HEK293 (cell line): ENCODE measurements at regions not wholly inside any gene's neighbourhood (a gene's known extent, or its start where the extent isn't known, plus 50 kb on each side); places are given as distances from the start of the nearest gene placed in this dataset.

Source experiments
- CTCF ChIA-PET: fragments of 350-600 bp; formaldehyde crosslinking; extraction: SDS; loops from one replicate; lab custom pipeline; 2021; ENCODE audit warnings: antibody characterized with exemption; lab: Yijun Ruan, JAX
- POLR2A ChIA-PET: fragments of 300-600 bp; formaldehyde crosslinking; extraction: SDS; loops from one replicate; lab custom pipeline; 2020; ENCODE audit warnings: antibody characterized with exemption, inconsistent platforms; lab: Yijun Ruan, JAX
- H3K27ac ChIP-seq: fragments of 200-500 bp; sonication (Bioruptor generic); 2 replicates; pipeline ENCODE4 v1.5.1; 2014; ENCODE audit warnings: low read depth, low read length, control low read depth, inconsistent platforms; ENCODE audit errors: extremely low read depth
- H3K36me3 ChIP-seq, 2 experiments: fragments of 200-500 bp in 1 of 2; sonication (Bioruptor generic) in 1 of 2; 1 replicate in 1 of 2; 2 replicates in 1 of 2; pipeline ENCODE4 v1.5.1; 2014 to 2017; ENCODE audit warnings: inconsistent platforms in 2 of 2, low read length in 2 of 2; ENCODE audit not compliant: control insufficient read depth in 2 of 2, insufficient read depth in 1 of 2
- H3K4me1 ChIP-seq: fragments of 200-500 bp; sonication (Bioruptor generic); 2 replicates; pipeline ENCODE4 v1.5.1; 2014; ENCODE audit warnings: mild to moderate bottlenecking, low read length, inconsistent platforms; ENCODE audit not compliant: control insufficient read depth, insufficient read depth
- H3K4me3 ChIP-seq: 2 replicates; pipeline ENCODE4 v1.5.1; 2011; ENCODE audit warnings: low read depth, mild to moderate bottlenecking, control low read depth, low read length, moderate library complexity
- H3K9me3 ChIP-seq: fragments of 200-500 bp; sonication (Bioruptor generic); 2 replicates; pipeline ENCODE4 v1.5.1; 2014; ENCODE audit warnings: low read depth, low read length, inconsistent platforms; ENCODE audit not compliant: control insufficient read depth, insufficient read depth
- ELK4 ChIP-seq: IDR thresholded peaks from 2 replicates; pipeline ENCODE4 v1.6.1; 2011; ENCODE audit warnings: mild to moderate bottlenecking, low read depth, low read length, borderline replicate concordance
- KLF16 ChIP-seq: fragments of 450-650 bp; formaldehyde crosslinking; IDR thresholded peaks from 2 replicates; pipeline ENCODE4 v1.5.1; 2017; ENCODE audit warnings: missing biosample characterization, missing genetic modification characterization
- OVOL3 ChIP-seq: fragments of 450-650 bp; formaldehyde crosslinking; IDR thresholded peaks from 2 replicates; pipeline ENCODE4 v1.5.1; 2016; ENCODE audit warnings: missing biosample characterization, missing genetic modification characterization
- PRDM6 ChIP-seq: fragments of 450-650 bp; formaldehyde crosslinking; IDR thresholded peaks from 2 replicates; pipeline ENCODE4 v1.5.1; 2017; ENCODE audit warnings: missing biosample characterization, missing genetic modification characterization
- SP7 ChIP-seq: fragments of 450-650 bp; formaldehyde crosslinking; IDR thresholded peaks from 2 replicates; pipeline ENCODE4 v1.5.1; 2016; ENCODE audit warnings: missing biosample characterization, missing genetic modification characterization
- ZBTB26 ChIP-seq: fragments of 450-650 bp; formaldehyde crosslinking; optimal IDR thresholded peaks from 2 replicates; pipeline ENCODE3; 2016; ENCODE audit warnings: missing biosample characterization, mild to moderate bottlenecking, missing genetic modification characterization
- ZBTB7A ChIP-seq: fragments of 450-650 bp; formaldehyde crosslinking; IDR thresholded peaks from 2 replicates; pipeline ENCODE4 v1.5.1; 2016; ENCODE audit warnings: low read depth, missing biosample characterization, missing genetic modification characterization
- ZFP37 ChIP-seq: fragments of 450-650 bp; formaldehyde crosslinking; IDR thresholded peaks from 2 replicates; pipeline ENCODE4 v1.5.1; 2016; ENCODE audit warnings: missing biosample characterization, missing genetic modification characterization
- ZNF157 ChIP-seq: fragments of 450-650 bp; formaldehyde crosslinking; IDR thresholded peaks from 2 replicates; pipeline ENCODE4 v1.5.1; 2016; ENCODE audit warnings: missing biosample characterization, missing genetic modification characterization
- ZNF16 ChIP-seq: fragments of 450-650 bp; formaldehyde crosslinking; IDR thresholded peaks from 2 replicates; pipeline ENCODE4 v1.5.1; 2016; ENCODE audit warnings: low read depth, missing biosample characterization, missing genetic modification characterization
- ZNF184 ChIP-seq: fragments of 450-650 bp; IDR thresholded peaks from 2 replicates; pipeline ENCODE4 v1.5.1; 2018; ENCODE audit warnings: missing biosample characterization, mild to moderate bottlenecking, missing genetic modification characterization
- ZNF19 ChIP-seq: fragments of 450-650 bp; formaldehyde crosslinking; IDR thresholded peaks from 2 replicates; pipeline ENCODE4; 2016; ENCODE audit warnings: missing biosample characterization, missing genetic modification characterization, low read depth
- ZNF2 ChIP-seq: fragments of 450-650 bp; formaldehyde crosslinking; IDR thresholded peaks from 2 replicates; pipeline ENCODE4 v1.5.1; 2016; ENCODE audit warnings: missing biosample characterization, missing genetic modification characterization
- ZNF221 ChIP-seq: fragments of 450-650 bp; formaldehyde crosslinking; IDR thresholded peaks from 2 replicates; pipeline ENCODE4 v1.5.1; 2017; ENCODE audit warnings: missing biosample characterization, missing genetic modification characterization, borderline replicate concordance
- ZNF302 ChIP-seq: fragments of 450-650 bp; formaldehyde crosslinking; IDR thresholded peaks from 2 replicates; pipeline ENCODE4 v1.5.1; 2016; ENCODE audit warnings: missing biosample characterization, missing genetic modification characterization, low read depth
- ZNF335 ChIP-seq: fragments of 450-650 bp; formaldehyde crosslinking; conservative IDR thresholded peaks from 2 replicates; pipeline ENCODE4 v1.5.1; 2016; ENCODE audit warnings: missing biosample characterization, missing genetic modification characterization
- ZNF341 ChIP-seq: fragments of 450-650 bp; formaldehyde crosslinking; IDR thresholded peaks from 2 replicates; pipeline ENCODE4; 2016; ENCODE audit warnings: low read depth, missing biosample characterization, missing genetic modification characterization
- ZNF350 ChIP-seq: fragments of 450-650 bp; formaldehyde crosslinking; IDR thresholded peaks from 2 replicates; pipeline ENCODE4 v1.5.0; 2017; ENCODE audit warnings: missing biosample characterization, mild to moderate bottlenecking, missing genetic modification characterization
- ZNF362 ChIP-seq: fragments of 450-650 bp; formaldehyde crosslinking; IDR thresholded peaks from 2 replicates; pipeline ENCODE4 v1.5.1; 2016; ENCODE audit warnings: missing biosample characterization, missing genetic modification characterization
- ZNF426 ChIP-seq: fragments of 450-650 bp; formaldehyde crosslinking; IDR thresholded peaks from 2 replicates; pipeline ENCODE4 v1.5.1; 2017; ENCODE audit warnings: missing biosample characterization, missing genetic modification characterization, mild to moderate bottlenecking, inconsistent platforms, moderate library complexity
- ZNF518A ChIP-seq: fragments of 450-650 bp; formaldehyde crosslinking; conservative IDR thresholded peaks from 2 replicates; pipeline ENCODE4 v1.5.1; 2016; ENCODE audit warnings: low read depth, missing biosample characterization, missing genetic modification characterization
- ZNF571 ChIP-seq: fragments of 450-650 bp; formaldehyde crosslinking; IDR thresholded peaks from 2 replicates; pipeline ENCODE4 v1.5.0; 2017; ENCODE audit warnings: missing biosample characterization, missing genetic modification characterization
- ZNF596 ChIP-seq: fragments of 450-650 bp; IDR thresholded peaks from 2 replicates; pipeline ENCODE4 v1.5.0; 2018; ENCODE audit warnings: missing biosample characterization, mild to moderate bottlenecking, missing genetic modification characterization, moderate library complexity
- ZNF621 ChIP-seq: fragments of 450-650 bp; formaldehyde crosslinking; IDR thresholded peaks from 2 replicates; pipeline ENCODE4 v1.5.1; 2017; ENCODE audit warnings: missing biosample characterization, missing genetic modification characterization
- ZNF658 ChIP-seq: fragments of 450-650 bp; formaldehyde crosslinking; IDR thresholded peaks from 2 replicates; pipeline ENCODE4; 2016; ENCODE audit warnings: missing biosample characterization, missing genetic modification characterization
- ZNF707 ChIP-seq: fragments of 450-650 bp; formaldehyde crosslinking; IDR thresholded peaks from 2 replicates; pipeline ENCODE4 v1.5.1; 2016; ENCODE audit warnings: missing biosample characterization, missing genetic modification characterization
- ZNF768 ChIP-seq: fragments of 450-650 bp; formaldehyde crosslinking; IDR thresholded peaks from 2 replicates; pipeline ENCODE4 v1.5.1; 2018; ENCODE audit warnings: missing biosample characterization, mild to moderate bottlenecking, missing genetic modification characterization
- ZNF785 ChIP-seq: fragments of 450-650 bp; formaldehyde crosslinking; IDR thresholded peaks from 2 replicates; pipeline ENCODE4 v1.5.1; 2016; ENCODE audit warnings: missing biosample characterization, missing genetic modification characterization
- ZNF830 ChIP-seq: fragments of 450-650 bp; IDR thresholded peaks from 2 replicates; pipeline ENCODE4 v1.5.0; 2018; ENCODE audit warnings: missing biosample characterization, missing genetic modification characterization, low read depth, mild to moderate bottlenecking, moderate library complexity

- Histone ChIP-seq H3K4me1 (no peaks in the 10 kb centered on the region), H3K36me3 (no peaks in the 10 kb centered on the region), H3K4me3 (no peak overlapping the region), H3K27ac (no peak overlapping the region), H3K9me3 (no peaks in the 10 kb centered on the region)
- TF ChIP-seq ZNF302 (tag by site-specific recombination) (no peak), ZNF621 (no peak), ZNF707 (tag by site-specific recombination) (no peak), ZNF19 (tag by site-specific recombination) (no peak), ZNF2 (tag by site-specific recombination) (no peak), ZNF785 (tag by site-specific recombination) (no peak), OVOL3 (tag by site-specific recombination) (no peak), ZNF335 (tag by site-specific recombination) (no peak), KLF16 (tag by site-specific recombination) (no peak), ZNF16 (tag by site-specific recombination) (no peak), ZNF184 (tag by site-specific recombination) (no peak), ZFP37 (tag by site-specific recombination) (no peak), SP7 (no peak), ZNF571 (no peak), ZNF362 (no peak), ZBTB7A (tag by site-specific recombination) (no peak), ZNF221 (no peak), ZNF350 (no peak), PRDM6 (tag by site-specific recombination) (no peak)
- ChIA-PET POLR2A (no interaction called here), CTCF (interaction anchor here (0.7 kb wide), 2 partner anchors 586 to 1760 kb away, joined by 3 to 4 read pairs; no protein-coding TSS in a partner anchor)
Measured at GRCh38 chr7:152511736-152512135, 75.9 kb upstream of the KMT2C start.

GRCh38 chr7:152508701-152509100 is 72.9 kb upstream of the KMT2C start:
- Histone ChIP-seq H3K9me3 (no peaks in the 10 kb centered on the region), H3K36me3 (no peaks in the 10 kb centered on the region), H3K27ac (no peak overlapping the region), H3K4me3 (no peak overlapping the region), H3K4me1 (no peaks in the 10 kb centered on the region)
- ChIA-PET CTCF (interaction anchor here (0.8 kb wide), 1 partner anchor 196 kb away, joined by 6 read pairs; no protein-coding TSS in a partner anchor), POLR2A (no interaction called here)
- TF ChIP-seq ZNF157 (tag by site-specific recombination) (no peak), ZNF426 (no peak), ZBTB26 (tag by site-specific recombination) (no peak), ZNF830 (tag by site-specific recombination) (no peak), ELK4 (no peak), ZNF596 (tag by site-specific recombination) (no peak), ZNF658 (no peak), ZNF518A (no peak), ZNF768 (tag by site-specific recombination) (no peak), ZNF341 (tag by site-specific recombination) (no peak)
